ENCODE measurements at regions not wholly inside any gene's neighbourhood (a gene's known extent, or its start where the extent isn't known, plus 50 kb on each side); places are given as distances from the start of the nearest gene placed in this dataset.

DNA sequence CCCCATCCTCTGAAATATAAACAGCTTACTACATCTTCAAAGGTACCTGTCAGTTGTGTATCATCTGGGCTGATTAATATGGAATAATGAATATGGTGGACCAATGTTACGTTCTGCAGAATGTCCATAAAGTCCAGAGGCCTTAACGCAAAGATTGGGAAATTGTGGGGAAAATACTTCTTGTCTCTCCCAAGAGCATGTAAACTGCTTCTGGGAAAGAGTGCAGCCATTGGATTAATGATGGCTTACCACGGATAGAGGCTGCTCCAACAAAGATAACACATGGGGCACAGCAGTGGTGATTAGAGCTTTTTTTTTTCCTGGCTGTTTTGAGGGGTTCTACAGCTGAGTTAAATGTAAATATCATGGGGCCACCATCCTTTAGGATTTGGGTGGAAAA is 340.4 kb upstream of the AKR1E2 start:
- Histone ChIP-seq H3K4me3 (ENCODE audit: low read depth in 2 of 2, low read length in 2 of 2) (no peak overlapping the region), H3K9me3 (ENCODE audit: control insufficient read depth, insufficient read depth, low read depth, low read length) (no peaks in the 10 kb centered on the region; the same call in 1 of the 2 replicates), H3K4me1 (ENCODE audit: control insufficient read depth, insufficient read depth, low read length) (no peaks in the 10 kb centered on the region), H3K27ac (ENCODE audit: low read length) (no peak overlapping the region), H3K36me3 (ENCODE audit: control insufficient read depth, insufficient read depth, low read length) (no peaks in the 10 kb centered on the region), H3K27me3 (ENCODE audit: control insufficient read depth, insufficient read depth, low read length) (no peaks in the 10 kb centered on the region)
- CTCF ChIA-PET = no interaction called here
- TF ChIP-seq SIN3A (IDR thresholded peaks at IDR 0.05; ENCODE audit: borderline replicate concordance, insufficient read depth, low read depth, low read length) = no peak
- no peak for TF ChIP-seq POLR2AphosphoS5 (IDR thresholded peaks at IDR 0.05; ENCODE audit: low read depth, low read length)
- no peak for TF ChIP-seq TCF7L2 (IDR thresholded peaks at IDR 0.05; ENCODE audit: low read depth, low read length)
- TF ChIP-seq, protein P1, sequence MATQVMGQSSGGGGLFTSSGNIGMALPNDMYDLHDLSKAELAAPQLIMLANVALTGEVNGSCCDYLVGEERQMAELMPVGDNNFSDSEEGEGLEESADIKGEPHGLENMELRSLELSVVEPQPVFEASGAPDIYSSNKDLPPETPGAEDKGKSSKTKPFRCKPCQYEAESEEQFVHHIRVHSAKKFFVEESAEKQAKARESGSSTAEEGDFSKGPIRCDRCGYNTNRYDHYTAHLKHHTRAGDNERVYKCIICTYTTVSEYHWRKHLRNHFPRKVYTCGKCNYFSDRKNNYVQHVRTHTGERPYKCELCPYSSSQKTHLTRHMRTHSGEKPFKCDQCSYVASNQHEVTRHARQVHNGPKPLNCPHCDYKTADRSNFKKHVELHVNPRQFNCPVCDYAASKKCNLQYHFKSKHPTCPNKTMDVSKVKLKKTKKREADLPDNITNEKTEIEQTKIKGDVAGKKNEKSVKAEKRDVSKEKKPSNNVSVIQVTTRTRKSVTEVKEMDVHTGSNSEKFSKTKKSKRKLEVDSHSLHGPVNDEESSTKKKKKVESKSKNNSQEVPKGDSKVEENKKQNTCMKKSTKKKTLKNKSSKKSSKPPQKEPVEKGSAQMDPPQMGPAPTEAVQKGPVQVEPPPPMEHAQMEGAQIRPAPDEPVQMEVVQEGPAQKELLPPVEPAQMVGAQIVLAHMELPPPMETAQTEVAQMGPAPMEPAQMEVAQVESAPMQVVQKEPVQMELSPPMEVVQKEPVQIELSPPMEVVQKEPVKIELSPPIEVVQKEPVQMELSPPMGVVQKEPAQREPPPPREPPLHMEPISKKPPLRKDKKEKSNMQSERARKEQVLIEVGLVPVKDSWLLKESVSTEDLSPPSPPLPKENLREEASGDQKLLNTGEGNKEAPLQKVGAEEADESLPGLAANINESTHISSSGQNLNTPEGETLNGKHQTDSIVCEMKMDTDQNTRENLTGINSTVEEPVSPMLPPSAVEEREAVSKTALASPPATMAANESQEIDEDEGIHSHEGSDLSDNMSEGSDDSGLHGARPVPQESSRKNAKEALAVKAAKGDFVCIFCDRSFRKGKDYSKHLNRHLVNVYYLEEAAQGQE (IDR thresholded peaks at IDR 0.05; ENCODE audit: insufficient read depth in 1 of 2, low read depth in 2 of 2, low read length in 1 of 2) = no peak
- no TSS peak for BruUV-seq (replicated peaks)
- ATAC-seq (no peak), DNase-seq (ENCODE audit: low read depth, low spot score) (no peak)
- in situ Hi-C loops (cut with HindIII; ENCODE audit: low pct_unique_long_range_greater_than_20kb, low sequenced_read_pairs) = no loop called here
- POLR2A ChIA-PET = no interaction called here
- intact Hi-C loops (cut with micrococcal nuclease; ENCODE audit: unreplicated experiment) = no loop called here

DNA sequence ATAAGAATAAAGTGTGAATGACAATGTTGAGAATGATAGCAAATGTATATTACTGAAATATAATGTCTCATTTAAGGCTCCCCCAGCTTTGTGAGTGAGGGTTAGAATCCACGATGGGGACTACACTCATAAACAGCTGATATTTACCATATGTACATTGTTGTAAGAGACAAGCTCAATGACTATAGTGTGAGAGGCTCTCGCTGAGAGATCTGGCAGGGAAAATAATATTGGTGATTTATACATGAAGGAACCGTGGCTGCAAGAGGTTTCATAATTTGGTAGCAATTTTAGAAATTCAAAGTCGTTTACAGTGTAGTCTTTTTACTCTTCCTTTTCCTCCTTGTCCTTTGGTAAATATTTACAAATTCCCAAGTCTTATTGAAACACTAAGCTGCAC is 342.2 kb upstream of the AKR1E2 start:
- Histone ChIP-seq H3K9me3 (ENCODE audit: control insufficient read depth, insufficient read depth, low read depth, low read length) (peaks cover 5% of the 10 kb centered on the region; the same call in 1 of the 2 replicates), H3K4me1 (ENCODE audit: control insufficient read depth, insufficient read depth, low read length) (no peaks in the 10 kb centered on the region), H3K27ac (ENCODE audit: low read length) (no peak overlapping the region), H3K36me3 (ENCODE audit: control insufficient read depth, insufficient read depth, low read length) (no peaks in the 10 kb centered on the region), H3K4me3 (ENCODE audit: low read depth in 2 of 2, low read length in 2 of 2) (no peak overlapping the region), H3K27me3 (ENCODE audit: control insufficient read depth, insufficient read depth, low read length) (no peaks in the 10 kb centered on the region)
- intact Hi-C loops (cut with micrococcal nuclease; ENCODE audit: unreplicated experiment) = no loop called here
- no TSS peak for BruUV-seq (replicated peaks)
- ChIA-PET CTCF (interaction anchor here (0.6 kb wide), 1 partner anchor 71 kb away, joined by 3 read pairs; no protein-coding TSS in a partner anchor), POLR2A (no interaction called here)
- DNase-seq (ENCODE audit: low read depth, low spot score) = no peak
- ATAC-seq = no peak
- TF ChIP-seq SIN3A (IDR thresholded peaks at IDR 0.05; ENCODE audit: borderline replicate concordance, insufficient read depth, low read depth, low read length) = no peak
- no peak for TF ChIP-seq TCF7L2 (IDR thresholded peaks at IDR 0.05; ENCODE audit: low read depth, low read length)
- no peak for TF ChIP-seq POLR2AphosphoS5 (IDR thresholded peaks at IDR 0.05; ENCODE audit: low read depth, low read length)
- TF ChIP-seq, protein P1 (IDR thresholded peaks at IDR 0.05; ENCODE audit: insufficient read depth in 1 of 2, low read depth in 2 of 2, low read length in 1 of 2) = no peak
- TF ChIP-seq, protein P2, sequence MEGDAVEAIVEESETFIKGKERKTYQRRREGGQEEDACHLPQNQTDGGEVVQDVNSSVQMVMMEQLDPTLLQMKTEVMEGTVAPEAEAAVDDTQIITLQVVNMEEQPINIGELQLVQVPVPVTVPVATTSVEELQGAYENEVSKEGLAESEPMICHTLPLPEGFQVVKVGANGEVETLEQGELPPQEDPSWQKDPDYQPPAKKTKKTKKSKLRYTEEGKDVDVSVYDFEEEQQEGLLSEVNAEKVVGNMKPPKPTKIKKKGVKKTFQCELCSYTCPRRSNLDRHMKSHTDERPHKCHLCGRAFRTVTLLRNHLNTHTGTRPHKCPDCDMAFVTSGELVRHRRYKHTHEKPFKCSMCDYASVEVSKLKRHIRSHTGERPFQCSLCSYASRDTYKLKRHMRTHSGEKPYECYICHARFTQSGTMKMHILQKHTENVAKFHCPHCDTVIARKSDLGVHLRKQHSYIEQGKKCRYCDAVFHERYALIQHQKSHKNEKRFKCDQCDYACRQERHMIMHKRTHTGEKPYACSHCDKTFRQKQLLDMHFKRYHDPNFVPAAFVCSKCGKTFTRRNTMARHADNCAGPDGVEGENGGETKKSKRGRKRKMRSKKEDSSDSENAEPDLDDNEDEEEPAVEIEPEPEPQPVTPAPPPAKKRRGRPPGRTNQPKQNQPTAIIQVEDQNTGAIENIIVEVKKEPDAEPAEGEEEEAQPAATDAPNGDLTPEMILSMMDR (IDR thresholded peaks at IDR 0.05) = no peak
- in situ Hi-C loops (cut with HindIII; ENCODE audit: low pct_unique_long_range_greater_than_20kb, low sequenced_read_pairs) = no loop called here

Data from Panc1 (cell line).